LNCAP (cell line): ENCODE measurements at regions not wholly inside any gene's neighbourhood (a gene's known extent, or its start where the extent isn't known, plus 50 kb on each side); places are given as distances from the start of the nearest gene placed in this dataset.

Experiments used
- CTCF ChIP-seq: fragments of 450-650 bp; IDR thresholded peaks from 2 replicates; pipeline ENCODE4 v1.5.1; 2017; ENCODE audit warnings: mild to moderate bottlenecking

- no peak for TF ChIP-seq CTCF
Observed at GRCh38 chr5:86979811-86980411, 287.8 kb upstream of the RASA1 start.

- no peak for TF ChIP-seq CTCF
Observed at GRCh38 chr5:86981898-86982297, 285.8 kb upstream of the RASA1 start.

- no peak for TF ChIP-seq CTCF
Observed at GRCh38 chr5:86983208-86983607, 284.5 kb upstream of the RASA1 start.

- TF ChIP-seq CTCF, result peak; percentile 27; the same call in 1 of the 2 replicates
Observed at GRCh38 chr5:86986837-86987236, 280.8 kb upstream of the RASA1 start.

GRCh38 chr5:86997516-86997915 is 270.2 kb upstream of the RASA1 start:
- no peak for TF ChIP-seq CTCF

- no peak for TF ChIP-seq CTCF
Observed at GRCh38 chr5:86999951-87000350, 267.7 kb upstream of the RASA1 start.

GRCh38 chr5:87002485-87002884 is 265.2 kb upstream of the RASA1 start:
- TF ChIP-seq CTCF, result no peak

- no peak for TF ChIP-seq CTCF
Observed at GRCh38 chr5:87004101-87004500, 263.6 kb upstream of the RASA1 start.
